Activated CD8-positive, alpha-beta memory T cell treated with anti-CD3 and anti-CD28 coated beads for 48 hours (primary cell): ENCODE measurements at regions not wholly inside any gene's neighbourhood (a gene's known extent, or its start where the extent isn't known, plus 50 kb on each side); places are given as distances from the start of the nearest gene placed in this dataset.

Experiments
- DNase-seq, 3 experiments: peaks; one replicate each; pipeline ENCODE4 v3.0.0-alpha.2; 2020; ENCODE audit warnings: low read depth in 2 of 3, low spot score in 2 of 3

DNA sequence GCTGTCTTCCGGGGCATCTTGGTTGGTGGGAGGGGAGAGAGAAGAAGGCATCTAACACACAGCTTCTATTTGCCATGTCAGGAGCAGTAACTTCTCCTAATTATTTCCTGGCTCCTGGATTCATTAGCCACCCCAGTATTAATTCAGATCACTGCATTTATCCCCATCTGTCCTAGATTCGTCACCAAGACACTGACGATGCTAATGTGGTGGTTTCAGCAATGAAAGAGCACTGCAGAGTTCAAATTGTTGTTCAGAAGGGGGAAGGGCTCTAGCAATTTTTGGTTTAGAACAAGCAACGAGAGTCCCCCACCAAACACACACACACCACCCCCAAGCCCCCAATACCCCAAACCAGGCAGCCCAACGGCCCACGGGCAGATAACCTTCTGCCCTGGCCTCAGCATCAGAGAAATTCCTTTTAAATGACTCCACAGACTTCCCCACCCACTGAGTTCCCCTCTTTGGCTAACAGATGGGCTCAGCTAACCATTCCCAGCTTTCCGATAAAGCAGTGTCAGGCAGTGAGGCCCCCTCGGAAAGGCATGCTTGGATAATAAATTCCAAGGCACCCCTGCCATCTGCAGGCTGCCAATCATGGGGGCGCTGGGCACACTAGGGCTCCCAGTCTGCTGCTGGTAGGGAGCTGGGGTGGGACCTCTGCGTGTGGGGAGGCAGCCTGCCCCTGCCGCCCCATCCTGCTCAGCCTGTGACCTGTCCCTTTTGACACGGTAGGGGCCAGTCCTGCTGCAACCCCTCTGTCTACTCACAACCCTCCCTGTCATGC lies 453.5 kb downstream of the MIAT start:
- no peak for DNase-seq

DNA sequence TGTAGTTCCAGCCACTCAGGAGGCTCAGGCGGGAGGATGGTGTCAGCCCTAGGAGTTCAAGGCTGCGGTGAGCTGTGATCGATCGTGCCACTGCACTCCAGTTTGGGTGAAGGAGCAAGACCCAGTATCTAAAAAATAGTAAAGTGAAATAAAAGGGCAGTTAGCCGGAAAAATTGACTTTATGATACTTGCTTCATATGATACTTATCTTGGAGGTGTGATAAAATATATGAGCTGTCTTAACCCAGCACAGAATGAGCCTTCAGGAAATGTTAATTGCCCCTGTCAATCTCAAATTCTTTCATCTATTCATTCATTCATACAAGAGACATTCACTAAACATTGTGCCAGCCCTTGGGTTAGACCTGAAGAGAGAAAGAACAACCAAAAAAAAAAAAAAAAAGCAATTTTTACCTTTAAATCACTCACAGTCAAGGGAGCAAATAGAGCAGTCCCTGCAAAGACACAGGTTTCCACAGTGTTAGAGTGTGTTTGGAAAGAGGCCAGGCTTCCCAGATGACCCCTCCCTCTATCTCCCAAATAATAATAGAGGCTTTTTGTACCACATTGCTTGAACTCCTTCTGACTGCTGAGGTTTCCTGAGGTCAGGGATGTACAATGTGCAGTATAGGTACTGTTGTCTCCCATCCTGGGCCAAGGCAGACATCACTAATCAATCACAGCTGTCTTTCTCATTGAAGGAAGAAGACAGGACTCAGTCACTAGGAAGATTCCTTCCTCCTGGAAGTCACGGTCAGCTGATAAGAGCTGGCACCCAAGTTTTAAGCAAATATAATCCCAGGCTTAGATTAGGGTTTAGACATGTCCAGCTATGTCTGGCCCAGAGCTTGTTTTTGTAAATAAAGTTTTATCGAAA lies 454.6 kb downstream of the MIAT start:
- no peak for DNase-seq

DNA sequence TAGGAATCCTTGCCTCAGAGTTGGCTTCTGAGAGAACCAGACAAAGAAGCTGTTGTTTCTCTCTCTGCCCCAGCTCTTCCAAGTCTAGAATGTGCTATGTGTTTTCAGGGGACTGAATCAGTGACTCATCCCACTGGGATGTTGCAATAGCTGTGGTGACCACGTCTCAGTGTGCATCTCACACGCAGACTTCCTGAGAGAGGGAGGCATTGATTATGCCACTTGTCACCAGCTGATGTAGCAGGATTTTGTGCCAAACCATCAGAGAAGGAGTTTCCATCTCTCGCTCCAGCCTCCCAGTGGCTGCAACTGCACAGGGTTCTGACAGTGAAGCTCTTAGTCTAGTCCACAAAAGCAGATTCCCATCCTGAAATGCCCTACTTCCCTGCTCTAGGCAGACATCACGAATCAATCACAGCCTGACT lies 455.8 kb downstream of the MIAT start:
- no peak for DNase-seq

DNA sequence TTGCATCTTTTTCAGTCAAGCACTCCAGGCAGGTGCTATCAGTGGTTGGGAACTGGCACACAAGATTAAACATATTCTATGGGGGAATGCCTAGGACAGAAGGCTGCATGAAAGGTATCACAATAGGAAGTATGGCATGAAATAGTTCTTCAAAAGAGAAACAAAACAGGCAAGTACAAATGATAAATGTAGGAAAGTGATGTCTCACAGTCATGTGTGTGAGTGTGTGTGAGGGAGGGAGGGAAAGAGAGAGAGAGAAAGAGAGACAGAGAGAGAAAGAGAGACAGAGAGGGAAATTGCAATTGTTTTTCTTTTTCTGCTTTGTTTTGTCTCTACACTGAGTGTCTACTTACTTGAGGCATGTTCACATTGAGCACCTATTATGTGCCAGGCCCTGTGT lies 456.3 kb downstream of the MIAT start:
- no peak for DNase-seq

DNA sequence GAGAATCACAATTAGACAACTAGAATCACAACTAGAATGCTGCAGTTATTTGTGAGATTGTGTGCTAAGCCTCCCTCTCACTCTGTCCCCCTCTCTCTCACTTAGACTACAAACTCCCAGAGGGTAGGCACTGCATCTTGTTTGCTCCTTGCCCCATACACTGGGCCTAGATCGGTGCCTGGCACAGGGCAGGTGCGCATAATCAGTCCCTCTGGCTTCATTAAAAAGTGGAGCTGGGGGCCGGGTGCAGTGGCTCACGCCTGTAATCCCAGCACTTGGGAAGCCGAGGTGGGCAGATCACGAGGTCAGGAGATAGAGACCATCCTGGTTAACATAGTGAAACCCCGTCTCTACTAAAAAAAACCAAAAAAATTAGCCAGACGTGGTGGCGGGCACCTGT lies 456.8 kb downstream of the MIAT start:
- DNase-seq, result no peak

DNA sequence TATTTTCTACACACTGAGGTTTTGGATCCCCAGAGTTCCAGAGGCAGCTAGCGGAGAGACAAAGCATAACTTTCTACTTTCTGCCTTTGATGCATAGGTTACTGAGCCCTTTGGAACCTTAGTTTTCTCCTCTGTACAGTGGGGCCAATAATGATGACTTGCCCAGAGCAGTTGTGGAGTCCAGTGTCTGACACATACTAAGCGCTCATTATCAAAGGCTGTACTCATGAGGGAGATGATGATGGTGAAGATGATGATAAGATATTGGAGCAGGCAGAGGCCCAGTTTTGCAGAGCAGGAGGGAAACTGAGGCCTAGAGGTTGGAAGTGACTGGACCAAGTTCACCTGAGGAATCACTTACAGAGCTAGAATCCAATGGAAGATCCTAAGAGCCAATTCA lies 458.0 kb downstream of the MIAT start:
- no peak for DNase-seq

DNA sequence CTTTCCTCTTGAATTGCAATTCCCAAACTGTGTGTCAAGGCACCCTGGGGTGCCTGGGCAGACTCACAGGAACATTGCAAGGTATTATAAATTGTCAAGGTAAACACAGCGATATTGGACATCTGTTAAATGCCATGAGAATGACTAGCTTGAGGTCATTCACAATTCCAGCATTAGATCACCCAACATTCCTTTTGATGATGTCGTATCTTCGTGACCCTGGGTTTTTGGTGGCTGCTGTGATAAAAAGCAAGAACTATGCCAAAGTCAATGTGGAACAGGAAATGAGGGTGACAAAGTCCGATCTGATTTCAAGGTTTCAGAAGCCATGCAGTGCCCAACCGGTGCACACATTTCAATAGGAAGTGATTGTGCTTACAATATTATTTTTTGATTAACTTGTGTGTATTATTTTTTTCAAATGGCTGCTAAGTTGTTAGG lies 458.4 kb downstream of the MIAT start:
- DNase-seq, result no peak

DNA sequence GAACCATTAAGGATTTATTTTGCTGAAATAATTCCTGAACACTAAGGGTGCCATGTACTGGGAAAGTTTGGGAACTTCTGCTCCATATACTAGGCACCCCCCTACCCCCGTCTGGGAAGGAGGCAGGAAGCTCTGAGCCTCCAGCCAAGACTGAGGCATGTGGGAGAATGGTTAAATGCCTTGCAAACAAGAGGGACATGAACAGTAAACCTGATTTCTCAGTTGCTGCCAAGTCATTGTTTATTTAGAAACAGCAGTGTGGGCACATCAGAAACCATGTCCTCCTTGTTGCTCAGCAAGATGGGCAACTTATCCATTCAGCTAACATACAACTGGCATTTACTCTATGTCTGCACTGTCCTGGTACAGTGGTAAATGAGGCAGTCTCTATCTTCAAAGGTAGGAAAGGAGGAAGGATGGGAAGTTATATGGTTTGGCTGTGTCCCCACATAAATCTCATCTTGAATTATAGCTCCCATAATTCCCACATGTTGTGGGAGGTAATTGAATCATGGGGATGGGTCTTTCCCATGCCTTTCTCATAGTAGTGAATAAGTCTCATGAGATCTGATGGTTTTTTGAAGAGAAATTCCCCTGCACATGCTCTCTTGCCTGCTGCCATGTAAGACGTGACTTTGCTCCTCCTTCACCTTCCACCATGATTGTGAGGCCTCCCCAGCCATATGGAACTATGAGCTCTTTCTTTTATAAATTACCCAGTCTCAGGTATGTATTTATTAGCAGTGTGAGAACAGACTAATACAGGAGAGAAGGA lies 459.1 kb downstream of the MIAT start:
- no peak for DNase-seq

DNA sequence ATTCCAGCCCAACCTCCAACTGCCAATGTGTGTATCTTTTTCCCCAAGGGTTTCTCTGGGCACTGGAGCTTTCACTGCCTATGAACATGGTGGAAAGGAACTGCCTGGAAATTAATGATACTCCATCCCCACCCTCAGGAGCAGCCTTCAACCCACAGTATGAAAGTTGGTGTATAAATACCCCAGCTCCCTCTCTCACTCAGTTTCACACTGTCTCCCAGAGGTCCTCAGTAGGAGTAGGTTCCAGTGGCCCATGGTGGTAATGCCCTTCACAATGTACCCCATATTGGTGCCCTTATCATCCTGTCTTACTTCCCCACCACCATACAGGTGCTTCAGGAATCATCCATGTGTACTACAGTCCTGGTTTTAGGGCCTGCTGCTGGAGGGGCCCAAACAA lies 462.6 kb downstream of the MIAT start:
- no peak for DNase-seq

DNA sequence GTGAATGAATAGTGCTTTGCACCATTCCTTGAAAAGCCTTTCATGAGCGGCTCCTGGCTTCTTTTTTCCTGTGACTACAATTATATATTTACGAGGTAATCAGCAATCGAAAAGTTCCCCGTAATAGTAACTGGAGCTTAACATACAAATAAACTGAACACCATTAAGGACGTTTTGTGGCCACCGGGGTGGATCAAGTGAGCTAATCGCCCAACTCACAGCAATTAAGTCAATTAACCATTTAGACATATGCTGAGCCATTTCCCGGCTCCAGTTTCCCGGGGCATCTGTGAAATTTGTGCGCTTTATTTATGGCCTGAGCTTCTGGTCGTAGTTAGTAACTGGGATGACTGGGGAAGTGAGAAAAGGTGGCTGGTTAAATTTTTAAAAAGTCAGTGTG lies 465.2 kb downstream of the MIAT start:
- DNase-seq, result no peak

DNA sequence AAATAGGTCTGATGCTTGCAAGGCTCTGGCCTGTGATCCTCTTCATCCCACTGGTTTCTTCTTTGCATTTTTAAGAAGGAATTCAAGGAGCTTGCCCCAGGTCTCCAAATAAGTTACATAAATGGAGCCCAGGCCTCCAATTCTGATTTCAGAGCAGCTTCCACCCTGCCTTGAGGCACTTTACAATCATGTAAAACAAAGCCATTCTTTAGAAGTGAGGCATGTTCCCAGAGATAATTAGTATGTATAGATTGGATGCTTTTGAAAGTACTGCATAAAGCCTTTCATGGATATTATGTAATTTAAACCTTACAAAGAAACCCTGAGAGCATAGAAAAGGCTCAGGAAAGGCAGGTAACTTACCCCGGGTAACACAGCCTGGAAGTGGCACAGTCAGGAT lies 466.5 kb downstream of the MIAT start:
- DNase-seq, result no peak

DNA sequence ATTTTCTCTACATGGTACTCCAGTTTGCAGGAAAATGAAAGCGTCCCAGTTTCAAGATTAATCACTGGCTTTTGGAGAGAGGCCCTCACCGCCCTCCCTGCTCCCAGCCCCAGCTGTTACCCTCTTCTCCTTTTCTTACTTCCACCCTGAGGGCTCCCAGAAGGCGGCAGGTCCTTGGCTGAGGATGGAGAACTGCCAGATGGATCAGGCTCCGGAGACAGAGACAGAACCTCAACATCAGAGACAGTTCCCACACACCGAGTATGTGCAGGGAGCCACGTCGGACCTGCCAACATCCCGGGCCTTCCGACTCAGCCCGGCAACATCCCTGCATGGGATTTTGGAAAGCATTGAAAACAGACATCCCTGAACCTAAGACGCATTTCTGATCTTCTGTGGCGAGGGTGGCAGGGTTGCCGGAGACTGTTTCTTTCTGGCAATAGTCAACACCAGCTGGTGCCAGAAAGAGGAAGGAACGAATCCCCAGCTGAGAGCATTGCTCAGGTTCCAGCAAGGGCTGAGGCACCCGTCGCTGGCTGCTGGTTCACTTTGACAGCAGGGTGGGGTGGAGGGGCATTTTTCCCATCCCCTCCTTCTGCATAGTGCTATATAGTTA lies 467.1 kb downstream of the MIAT start:
- DNase-seq, result no peak

DNA sequence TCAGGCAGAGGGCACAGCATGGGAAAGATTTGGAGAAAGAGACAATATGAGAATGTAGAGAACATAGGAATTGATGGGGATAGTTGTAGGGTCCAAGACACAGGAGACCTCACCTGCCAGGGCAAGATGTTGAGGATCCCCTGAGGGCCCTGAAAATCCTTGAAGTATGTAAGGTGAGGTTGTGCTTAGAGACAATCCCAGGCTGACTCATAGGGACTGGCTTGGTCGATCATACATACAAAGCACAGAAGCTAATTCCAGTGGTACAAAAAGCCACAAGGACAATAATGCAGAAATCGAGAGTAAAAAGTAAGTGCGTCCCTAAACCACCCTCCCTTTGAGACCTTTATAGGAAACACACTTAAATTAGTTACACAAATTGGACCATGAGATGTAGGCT lies 468.2 kb downstream of the MIAT start:
- no peak for DNase-seq

DNA sequence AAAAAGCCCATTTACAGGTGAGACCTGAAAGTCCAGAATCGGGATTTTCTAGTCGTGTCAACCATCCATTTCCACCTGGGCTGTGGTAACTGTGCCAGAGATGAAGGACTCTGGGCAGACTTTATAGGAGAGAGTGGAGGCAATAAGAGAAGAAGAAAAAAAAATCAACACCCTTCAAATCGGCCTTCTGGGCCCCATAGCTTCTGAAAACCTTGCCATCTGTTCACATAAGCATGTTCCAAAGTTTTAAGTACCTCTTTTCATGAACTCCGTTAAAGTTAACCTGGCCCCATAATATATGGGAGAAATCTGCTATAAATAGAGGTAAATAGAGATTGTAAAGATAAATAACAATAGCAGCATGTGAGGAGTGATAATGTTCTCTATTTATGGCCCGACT lies 470.5 kb downstream of the MIAT start:
- no peak for DNase-seq

DNA sequence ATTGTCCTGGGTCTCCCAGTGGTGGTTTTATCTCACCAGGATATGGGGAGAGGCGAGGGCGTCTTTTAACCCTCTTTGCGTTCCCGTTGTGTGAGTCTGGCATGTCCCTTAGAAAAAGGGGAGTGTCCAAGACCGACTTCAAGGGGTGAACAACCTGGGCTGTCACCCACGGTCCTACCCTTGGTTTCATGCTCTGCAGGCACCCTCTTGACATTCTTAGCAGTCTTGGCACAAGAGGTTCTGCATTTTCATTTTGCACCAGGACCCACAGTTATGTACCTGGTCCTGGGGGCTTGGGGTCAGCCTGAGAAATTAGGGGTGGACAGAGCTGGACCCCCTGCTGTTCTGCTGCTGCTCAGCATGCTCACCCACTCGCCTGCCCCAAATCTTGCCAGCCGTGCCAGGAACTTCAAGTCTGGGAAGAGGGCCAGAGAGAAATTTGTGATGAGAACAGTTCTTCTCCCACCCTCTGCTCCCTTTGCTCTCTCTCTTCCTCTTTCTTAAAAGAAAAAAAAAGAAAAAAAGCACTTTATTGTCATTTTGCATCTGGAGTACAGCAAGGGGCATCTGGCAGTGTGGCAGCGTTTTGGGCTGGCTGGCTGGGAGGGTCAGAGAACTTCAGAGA lies 471.2 kb downstream of the MIAT start:
- no peak for DNase-seq

DNA sequence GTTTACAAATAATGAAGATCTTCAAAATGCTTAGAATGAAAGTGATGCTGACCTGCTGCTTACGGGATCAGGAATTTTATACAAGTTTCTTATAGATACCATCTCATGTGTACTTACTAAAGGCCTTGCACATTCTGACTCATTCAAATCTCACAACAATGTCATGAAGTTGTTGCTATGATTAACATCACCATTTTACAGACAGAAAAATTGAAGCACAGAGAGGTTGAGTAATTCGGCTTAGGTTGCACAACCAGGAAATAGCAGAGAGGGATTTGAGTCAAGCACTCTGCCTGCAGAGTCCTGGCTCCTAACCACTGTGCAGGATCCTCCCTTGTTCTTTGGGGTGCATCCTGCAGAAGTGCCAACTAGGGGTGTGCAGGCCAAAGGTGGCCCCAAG lies 471.9 kb downstream of the MIAT start:
- DNase-seq, result no peak

DNA sequence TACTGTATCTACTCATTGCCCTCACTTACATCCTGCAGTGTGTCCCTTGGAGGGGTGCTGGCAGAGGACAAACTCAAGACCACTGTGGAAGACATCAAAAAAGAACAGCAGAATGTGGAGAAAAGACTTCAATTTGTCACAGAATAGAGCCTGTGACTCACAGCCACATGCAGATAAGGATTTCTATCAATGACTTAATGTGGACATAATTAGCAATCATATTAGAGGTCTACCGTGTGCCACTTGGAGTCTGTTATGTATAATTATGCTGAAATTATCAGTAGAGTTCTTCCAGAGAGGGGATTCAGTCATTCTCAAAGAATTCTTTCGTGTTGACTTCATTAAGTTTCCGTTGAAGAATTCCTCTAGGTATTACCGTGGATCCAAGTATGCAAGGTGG lies 473.5 kb downstream of the MIAT start:
- no peak for DNase-seq

DNA sequence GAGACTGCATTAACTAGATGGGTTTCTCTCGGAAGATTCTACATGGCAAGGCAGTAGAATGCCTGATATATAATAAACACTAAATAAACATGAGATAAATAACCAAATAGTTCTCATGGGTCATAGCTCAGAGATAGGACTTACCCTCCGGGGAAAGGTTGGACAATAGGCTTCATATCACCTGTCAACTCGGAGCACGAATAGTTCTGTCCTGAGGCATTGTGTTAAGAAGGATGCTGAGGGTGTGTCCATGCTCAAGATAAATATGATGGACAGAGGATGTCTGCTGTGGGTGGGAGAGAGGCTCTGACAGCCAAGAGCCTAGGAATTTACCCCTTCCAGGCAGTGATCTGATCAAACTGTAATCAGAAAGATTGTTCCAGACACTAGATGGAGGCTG lies 474.0 kb downstream of the MIAT start:
- DNase-seq, result no peak

DNA sequence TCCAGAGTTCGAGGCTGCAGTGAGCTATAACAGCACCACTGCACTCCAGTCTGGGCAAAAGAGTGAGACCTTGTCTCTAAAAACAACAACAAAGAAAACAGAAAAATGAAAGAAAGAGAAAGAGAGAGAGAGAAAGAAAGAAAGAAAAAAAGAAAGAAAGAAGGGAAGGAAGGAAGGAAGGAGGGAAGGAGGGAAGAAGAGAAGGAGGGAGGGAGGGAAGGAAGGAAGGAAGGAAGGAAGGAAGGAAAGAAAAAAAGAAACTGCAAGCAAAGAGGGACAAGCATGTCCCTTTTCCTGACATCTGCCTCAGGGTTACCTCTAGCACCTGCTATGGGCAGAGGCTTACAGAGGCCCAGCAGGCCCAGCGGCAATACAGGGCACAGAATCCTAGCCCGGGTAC lies 475.0 kb downstream of the MIAT start:
- DNase-seq, result no peak

DNA sequence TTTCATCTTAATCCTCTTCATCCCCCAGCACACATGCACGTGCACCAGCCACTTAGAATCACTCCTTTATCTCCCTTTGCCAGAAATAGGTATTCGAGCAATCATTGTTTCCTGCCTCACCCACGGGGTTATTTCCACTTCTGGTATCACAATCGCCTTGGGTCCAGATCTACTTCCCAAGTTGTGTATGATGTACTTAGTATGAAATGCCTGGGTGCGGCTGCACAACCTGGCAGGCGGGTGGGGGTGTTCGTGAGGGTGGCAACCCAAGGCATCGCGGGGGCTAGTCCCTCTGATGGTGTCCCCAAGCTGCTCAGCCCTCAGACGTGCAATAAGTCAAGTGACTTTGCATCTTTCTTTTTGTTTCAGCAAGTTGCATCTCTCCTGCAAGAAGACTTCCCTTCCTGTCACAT lies 475.6 kb downstream of the MIAT start:
- DNase-seq, result no peak
